HEK293 (cell line): ENCODE measurements at regions not wholly inside any gene's neighbourhood (a gene's known extent, or its start where the extent isn't known, plus 50 kb on each side); places are given as distances from the start of the nearest gene placed in this dataset.

Experiments
- CTCF ChIA-PET: fragments of 350-600 bp; formaldehyde crosslinking; extraction: SDS; loops from one replicate; lab custom pipeline; 2021; ENCODE audit warnings: antibody characterized with exemption; lab: Yijun Ruan, JAX
- POLR2A ChIA-PET: fragments of 300-600 bp; formaldehyde crosslinking; extraction: SDS; loops from one replicate; lab custom pipeline; 2020; ENCODE audit warnings: antibody characterized with exemption, inconsistent platforms; lab: Yijun Ruan, JAX
- H3K27ac ChIP-seq: fragments of 200-500 bp; sonication (Bioruptor generic); 2 replicates; pipeline ENCODE4 v1.5.1; 2014; ENCODE audit warnings: low read depth, low read length, control low read depth, inconsistent platforms; ENCODE audit errors: extremely low read depth
- H3K36me3 ChIP-seq, 2 experiments: fragments of 200-500 bp in 1 of 2; sonication (Bioruptor generic) in 1 of 2; 1 replicate in 1 of 2; 2 replicates in 1 of 2; pipeline ENCODE4 v1.5.1; 2014 to 2017; ENCODE audit warnings: inconsistent platforms in 2 of 2, low read length in 2 of 2; ENCODE audit not compliant: control insufficient read depth in 2 of 2, insufficient read depth in 1 of 2
- H3K4me1 ChIP-seq: fragments of 200-500 bp; sonication (Bioruptor generic); 2 replicates; pipeline ENCODE4 v1.5.1; 2014; ENCODE audit warnings: mild to moderate bottlenecking, low read length, inconsistent platforms; ENCODE audit not compliant: control insufficient read depth, insufficient read depth
- H3K4me3 ChIP-seq: 2 replicates; pipeline ENCODE4 v1.5.1; 2011; ENCODE audit warnings: low read depth, mild to moderate bottlenecking, control low read depth, low read length, moderate library complexity
- H3K9me3 ChIP-seq: fragments of 200-500 bp; sonication (Bioruptor generic); 2 replicates; pipeline ENCODE4 v1.5.1; 2014; ENCODE audit warnings: low read depth, low read length, inconsistent platforms; ENCODE audit not compliant: control insufficient read depth, insufficient read depth
- GLI2 ChIP-seq: fragments of 450-650 bp; formaldehyde crosslinking; IDR thresholded peaks from 2 replicates; pipeline ENCODE4; 2017; ENCODE audit warnings: missing biosample characterization, missing genetic modification characterization, low read depth, borderline replicate concordance
- HOXD13 ChIP-seq: sonication (generic); formaldehyde crosslinking; IDR thresholded peaks from 2 replicates; pipeline ENCODE4 v1.8.0; 2022; ENCODE audit warnings: missing genetic modification reagents, borderline replicate concordance
- IKZF3 ChIP-seq: fragments of 450-650 bp; IDR thresholded peaks from 2 replicates; pipeline ENCODE4 v1.5.0; 2018; ENCODE audit warnings: missing biosample characterization, mild to moderate bottlenecking, missing genetic modification characterization, moderate library complexity
- ZFP41 ChIP-seq: fragments of 450-650 bp; formaldehyde crosslinking; IDR thresholded peaks from 2 replicates; pipeline ENCODE4 v1.5.1; 2016; ENCODE audit warnings: missing biosample characterization, missing genetic modification characterization, borderline replicate concordance
- ZNF10 ChIP-seq: fragments of 450-650 bp; formaldehyde crosslinking; IDR thresholded peaks from 2 replicates; pipeline ENCODE4 v1.5.1; 2017; ENCODE audit warnings: missing biosample characterization, missing genetic modification characterization
- ZNF169 ChIP-seq: fragments of 450-650 bp; formaldehyde crosslinking; IDR thresholded peaks from 2 replicates; pipeline ENCODE4 v1.5.1; 2016; ENCODE audit warnings: missing biosample characterization, missing genetic modification characterization
- ZNF26 ChIP-seq: fragments of 450-650 bp; formaldehyde crosslinking; IDR thresholded peaks from 2 replicates; pipeline ENCODE4 v1.5.1; 2016; ENCODE audit warnings: missing biosample characterization, missing genetic modification characterization
- ZNF311 ChIP-seq: fragments of 450-650 bp; formaldehyde crosslinking; IDR thresholded peaks from 2 replicates; pipeline ENCODE4 v1.5.1; 2017; ENCODE audit warnings: missing biosample characterization, missing genetic modification characterization, borderline replicate concordance
- ZNF350 ChIP-seq: fragments of 450-650 bp; formaldehyde crosslinking; IDR thresholded peaks from 2 replicates; pipeline ENCODE4 v1.5.0; 2017; ENCODE audit warnings: missing biosample characterization, mild to moderate bottlenecking, missing genetic modification characterization
- ZNF544 ChIP-seq: fragments of 450-650 bp; formaldehyde crosslinking; IDR thresholded peaks from 2 replicates; pipeline ENCODE4 v1.5.0; 2017; ENCODE audit warnings: missing biosample characterization, missing genetic modification characterization
- ZNF585B ChIP-seq: fragments of 450-650 bp; formaldehyde crosslinking; IDR thresholded peaks from 2 replicates; pipeline ENCODE4 v1.5.1; 2016; ENCODE audit warnings: missing biosample characterization, missing genetic modification characterization
- ZNF747 ChIP-seq: fragments of 450-650 bp; formaldehyde crosslinking; IDR thresholded peaks from 2 replicates; pipeline ENCODE4 v1.5.1; 2016; ENCODE audit warnings: missing biosample characterization, missing genetic modification characterization
- ZNF776 ChIP-seq: fragments of 450-650 bp; formaldehyde crosslinking; IDR thresholded peaks from 2 replicates; pipeline ENCODE4 v1.5.0; 2017; ENCODE audit warnings: missing biosample characterization, missing genetic modification characterization, borderline replicate concordance
- ZNF792 ChIP-seq: fragments of 450-650 bp; formaldehyde crosslinking; IDR thresholded peaks from 2 replicates; pipeline ENCODE4 v1.5.1; 2016; ENCODE audit warnings: missing biosample characterization, missing genetic modification characterization
- ZNF837 ChIP-seq: fragments of 450-650 bp; formaldehyde crosslinking; IDR thresholded peaks from 2 replicates; pipeline ENCODE4 v1.5.1; 2016; ENCODE audit warnings: missing biosample characterization, missing genetic modification characterization
- ZSCAN16 ChIP-seq: fragments of 450-650 bp; formaldehyde crosslinking; IDR thresholded peaks from 2 replicates; pipeline ENCODE4 v1.5.1; 2016; ENCODE audit warnings: missing biosample characterization, missing genetic modification characterization
- ZSCAN30 ChIP-seq: fragments of 450-650 bp; IDR thresholded peaks from 2 replicates; pipeline ENCODE4 v1.5.1; 2018; ENCODE audit warnings: missing biosample characterization, mild to moderate bottlenecking, missing genetic modification characterization, moderate library complexity
- ZSCAN4 ChIP-seq: fragments of 450-650 bp; formaldehyde crosslinking; IDR thresholded peaks from 2 replicates; pipeline ENCODE4 v1.5.1; 2017; ENCODE audit warnings: missing biosample characterization, missing genetic modification characterization
- TF ChIP-seq, protein P1 (sequence below): fragments of 450-650 bp; formaldehyde crosslinking; IDR thresholded peaks from 2 replicates; pipeline ENCODE4 v1.5.1; 2016; ENCODE audit warnings: missing biosample characterization, missing genetic modification characterization
- TF ChIP-seq, protein P2 (sequence below): fragments of 450-650 bp; formaldehyde crosslinking; IDR thresholded peaks from 2 replicates; pipeline ENCODE4 v1.5.1; 2016; ENCODE audit warnings: missing biosample characterization, missing genetic modification characterization

GRCh38 chr5:74950836-74951515 lies 84.8 kb upstream of the FAM169A start:
- ChIA-PET CTCF (interaction anchor here (0.6 kb wide), 1 partner anchor 1064 kb away, joined by 3 read pairs; no protein-coding TSS in a partner anchor), POLR2A (no interaction called here)
- H3K27ac ChIP-seq = no peak overlapping the region
- H3K4me3 ChIP-seq = no peak overlapping the region
- no peaks in the 10 kb centered on the region for H3K9me3 ChIP-seq
- H3K4me1 ChIP-seq = no peaks in the 10 kb centered on the region
- no peak for TF ChIP-seq ZNF350 (tag by site-specific recombination)
- TF ChIP-seq GLI2 = no peak
- no peak for TF ChIP-seq ZNF837 (tag by site-specific recombination)
- H3K36me3 ChIP-seq = no peaks in the 10 kb centered on the region

- Histone ChIP-seq H3K9me3 (no peaks in the 10 kb centered on the region), H3K4me1 (no peaks in the 10 kb centered on the region), H3K27ac (no peak overlapping the region), H3K36me3 (no peaks in the 10 kb centered on the region), H3K4me3 (no peak overlapping the region)
- POLR2A ChIA-PET = no interaction called here
- TF ChIP-seq ZNF792 (tag by site-specific recombination) (no peak), ZNF747 (tag by site-specific recombination) (no peak), ZNF311 (tag by site-specific recombination) (no peak), ZNF26 (tag by site-specific recombination) (no peak), ZNF10 (tag by site-specific recombination) (no peak), ZNF776 (tag by site-specific recombination) (no peak), ZNF585B (tag by site-specific recombination) (no peak), ZSCAN30 (tag by site-specific recombination) (no peak)
- TF ChIP-seq, protein P1, sequence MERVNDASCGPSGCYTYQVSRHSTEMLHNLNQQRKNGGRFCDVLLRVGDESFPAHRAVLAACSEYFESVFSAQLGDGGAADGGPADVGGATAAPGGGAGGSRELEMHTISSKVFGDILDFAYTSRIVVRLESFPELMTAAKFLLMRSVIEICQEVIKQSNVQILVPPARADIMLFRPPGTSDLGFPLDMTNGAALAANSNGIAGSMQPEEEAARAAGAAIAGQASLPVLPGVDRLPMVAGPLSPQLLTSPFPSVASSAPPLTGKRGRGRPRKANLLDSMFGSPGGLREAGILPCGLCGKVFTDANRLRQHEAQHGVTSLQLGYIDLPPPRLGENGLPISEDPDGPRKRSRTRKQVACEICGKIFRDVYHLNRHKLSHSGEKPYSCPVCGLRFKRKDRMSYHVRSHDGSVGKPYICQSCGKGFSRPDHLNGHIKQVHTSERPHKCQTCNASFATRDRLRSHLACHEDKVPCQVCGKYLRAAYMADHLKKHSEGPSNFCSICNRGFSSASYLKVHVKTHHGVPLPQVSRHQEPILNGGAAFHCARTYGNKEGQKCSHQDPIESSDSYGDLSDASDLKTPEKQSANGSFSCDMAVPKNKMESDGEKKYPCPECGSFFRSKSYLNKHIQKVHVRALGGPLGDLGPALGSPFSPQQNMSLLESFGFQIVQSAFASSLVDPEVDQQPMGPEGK (tag by site-specific recombination) = no peak
- CTCF ChIA-PET = no interaction called here
Measured at GRCh38 chr5:74949976-74950375, 83.8 kb upstream of the FAM169A start.

DNA sequence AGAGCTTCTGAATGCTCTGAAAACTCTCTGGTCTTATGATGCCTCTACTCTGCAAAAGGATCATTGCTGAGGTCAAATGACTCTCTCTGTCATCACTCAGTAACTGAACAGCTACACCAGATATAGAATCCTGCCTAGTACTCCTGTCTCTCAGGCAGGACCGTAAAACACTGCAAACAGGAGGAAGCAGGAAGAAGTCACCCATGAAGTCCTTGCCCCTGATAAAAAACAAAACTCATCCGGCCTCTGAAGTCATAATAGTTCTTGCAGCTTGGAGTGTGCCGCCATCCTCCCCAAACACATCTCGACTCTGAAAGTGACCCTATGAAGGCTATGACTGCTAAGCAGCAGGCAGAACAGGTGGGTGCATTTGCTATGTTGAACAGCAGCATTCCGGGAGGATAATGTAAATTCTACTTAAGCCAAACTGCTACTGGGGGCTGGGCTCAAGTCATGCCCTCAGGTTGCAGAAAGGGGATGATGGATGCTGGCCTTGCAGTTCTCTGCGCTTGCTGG lies 81.9 kb upstream of the FAM169A start:
- Histone ChIP-seq H3K4me1 (no peaks in the 10 kb centered on the region), H3K9me3 (no peaks in the 10 kb centered on the region), H3K4me3 (no peak overlapping the region), H3K36me3 (no peaks in the 10 kb centered on the region), H3K27ac (no peak overlapping the region)
- POLR2A ChIA-PET = no interaction called here
- CTCF ChIA-PET = interaction anchor here (0.5 to 0.7 kb wide), 2 partner anchors 21 to 198 kb away, joined by 3 to 6 read pairs; no protein-coding TSS in a partner anchor
- TF ChIP-seq, protein P2, sequence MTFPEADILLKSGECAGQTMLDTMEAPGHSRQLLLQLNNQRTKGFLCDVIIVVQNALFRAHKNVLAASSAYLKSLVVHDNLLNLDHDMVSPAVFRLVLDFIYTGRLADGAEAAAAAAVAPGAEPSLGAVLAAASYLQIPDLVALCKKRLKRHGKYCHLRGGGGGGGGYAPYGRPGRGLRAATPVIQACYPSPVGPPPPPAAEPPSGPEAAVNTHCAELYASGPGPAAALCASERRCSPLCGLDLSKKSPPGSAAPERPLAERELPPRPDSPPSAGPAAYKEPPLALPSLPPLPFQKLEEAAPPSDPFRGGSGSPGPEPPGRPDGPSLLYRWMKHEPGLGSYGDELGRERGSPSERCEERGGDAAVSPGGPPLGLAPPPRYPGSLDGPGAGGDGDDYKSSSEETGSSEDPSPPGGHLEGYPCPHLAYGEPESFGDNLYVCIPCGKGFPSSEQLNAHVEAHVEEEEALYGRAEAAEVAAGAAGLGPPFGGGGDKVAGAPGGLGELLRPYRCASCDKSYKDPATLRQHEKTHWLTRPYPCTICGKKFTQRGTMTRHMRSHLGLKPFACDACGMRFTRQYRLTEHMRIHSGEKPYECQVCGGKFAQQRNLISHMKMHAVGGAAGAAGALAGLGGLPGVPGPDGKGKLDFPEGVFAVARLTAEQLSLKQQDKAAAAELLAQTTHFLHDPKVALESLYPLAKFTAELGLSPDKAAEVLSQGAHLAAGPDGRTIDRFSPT (tag by site-specific recombination) = no peak
- TF ChIP-seq ZSCAN4 (tag by site-specific recombination) = no peak
- no peak for TF ChIP-seq ZNF544
- no peak for TF ChIP-seq ZFP41 (tag by site-specific recombination)
- no peak for TF ChIP-seq ZSCAN16 (tag by site-specific recombination)
- no peak for TF ChIP-seq ZNF169 (tag by site-specific recombination)
- no peak for TF ChIP-seq IKZF3
- no peak for TF ChIP-seq HOXD13 (CRISPR knock-in tag)
- no peak for TF ChIP-seq ZNF792 (tag by site-specific recombination)
